Heart left ventricle (tissue), 16 donors: ENCODE measurements at regions not wholly inside any gene's neighbourhood (a gene's known extent, or its start where the extent isn't known, plus 50 kb on each side); places are given as distances from the start of the nearest gene placed in this dataset.

Experiments
- ATAC-seq, 4 donors: fragments of 200-7000 bp; cut with Tn5 transposase; one replicate each; pipeline ENCODE4 v1.9.1; 2020 to 2022; ENCODE audit warnings: moderate library complexity in 4 of 4, mild to moderate bottlenecking in 3 of 4, moderate number of reproducible peaks in 1 of 4
- DNase-seq, 5 donors: peaks; one replicate each; pipeline ENCODE4 v3.0.0-alpha.2; 2020
- H3K27ac ChIP-seq, 12 donors: fragments of 200-600 bp; sonication (generic) in 4 of 12; one replicate each; pipeline versions ENCODE4 v1.5.0 to v1.8.0; 2016 to 2022; ENCODE audit warnings: mild to moderate bottlenecking in 2 of 12
- H3K27me3 ChIP-seq, 9 donors: fragments of 200-600 bp; sonication (generic) in 2 of 9; one replicate each; pipeline versions ENCODE4 v1.5.1 to v1.8.0; 2016 to 2022; ENCODE audit warnings: mild to moderate bottlenecking in 3 of 9
- H3K36me3 ChIP-seq, 9 donors: fragments of 200-600 bp; sonication (generic) in 2 of 9; one replicate each; pipeline versions ENCODE4 v1.5.0 to v1.8.0; 2018 to 2022; ENCODE audit warnings: mild to moderate bottlenecking in 2 of 9
- H3K4me1 ChIP-seq, 12 donors: fragments of 200-600 bp; sonication (generic) in 4 of 12; one replicate each; pipeline versions ENCODE4 v1.5.0 to v1.8.0; 2016 to 2022; ENCODE audit warnings: mild to moderate bottlenecking in 3 of 12
- H3K4me3 ChIP-seq, 12 donors: fragments of 200-600 bp; sonication (generic) in 4 of 12; one replicate each; pipeline versions ENCODE4 v1.5.0 to v1.8.0; 2017 to 2022; ENCODE audit warnings: mild to moderate bottlenecking in 9 of 12, moderate library complexity in 4 of 12
- H3K9me3 ChIP-seq, 12 donors: fragments of 200-600 bp; sonication (generic) in 4 of 12; one replicate each; pipeline versions ENCODE4 v1.5.0 to v1.8.0; 2016 to 2022; ENCODE audit warnings: mild to moderate bottlenecking in 1 of 12
- POLR2A ChIP-seq, 2 donors: fragments of 450-650 bp; IDR thresholded peaks; one replicate each; pipeline ENCODE4 v1.6.1; 2017; ENCODE audit warnings: antibody characterized with exemption in 2 of 2, mild to moderate bottlenecking in 2 of 2, moderate library complexity in 2 of 2
- WGBS, 4 donors: extraction: QIAGEN DNeasy Blood & Tissue Kit in 2 of 4; methylation state at CpG; one replicate each; pipeline versions ENCODE4 v1.1.5 to v1.1.7; 2013 to 2018; 5-methylcytosine and 5-hydroxymethylcytosine counted together
- intact Hi-C, 10 donors: fragments of 100-400 bp; cut with DNase I; formaldehyde crosslinking; loops; one replicate each; pipeline versions ENCODE4 v1.11.1 to v1.14.2; 2022
- TF ChIP-seq, protein P1 (sequence below), 12 donors: fragments of 200-600 bp; sonication (generic) in 4 of 12; IDR thresholded peaks; one replicate each; pipeline versions ENCODE4 v1.5.0 to v1.8.0; 2018 to 2022; ENCODE audit warnings: antibody characterized with exemption in 12 of 12, mild to moderate bottlenecking in 5 of 12
- donor health status: ischemic (EF 13 %, LVEDD 7.1; RV severe dilation, severe dysfunction).
- donor health status: healthy with polysubstance abuse.
- donor health status: DM: no; HTN: yes; CAD: no.
- donor health status: DM: no; HTN: no; CAD: no.
- donor health status: ischemic (EF 25% LVEDD 6.9; RV normal size, moderate dysfunction).
- donor health status: ischemic (EF 25% LVEDD 5.7; RV mildly dilated, moderate dysfunction).
- donor health status: healthy.
- donor health status: DM: yes; HTN: yes; CAD: no.
- donor health status: ischemic (EF 35%, LVEDD 5.7; RV mildly dilated, moderate dysfunction).
- donor health status: nonischemic (EF 11% LVEDD 7.7; RV severe dilation, severe dysfunction).
- donor health status: DM: yes; HTN: yes; CAD: no.
- donor health status: PGD.
- donor health status: ischemic (EF 29% LVEDD 5.4; RV normal size, mild dysfunction).
- donor health status: nonischemic (EF 23%, LVEDD 6.1; RV moderate dilation, normal function).

DNA sequence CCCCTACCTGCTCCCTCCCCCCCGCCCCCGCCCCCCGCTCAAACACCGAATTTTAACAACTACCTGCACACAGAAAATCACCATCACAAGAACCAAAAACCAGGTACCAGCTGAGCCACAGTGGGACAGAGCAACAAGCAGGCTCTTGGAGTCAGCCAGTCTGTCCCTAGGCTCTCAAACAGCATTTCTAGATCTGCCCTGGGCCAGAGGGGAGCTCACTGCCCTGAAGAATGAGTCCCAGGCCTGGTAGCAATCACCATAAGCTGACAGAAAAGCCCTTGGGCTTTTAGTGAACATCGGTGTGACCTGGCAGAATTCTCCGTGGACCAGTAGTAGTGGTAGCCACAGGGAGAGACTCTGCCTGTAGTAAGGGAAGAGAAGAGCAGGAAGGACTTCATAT lies 58.3 kb downstream of the C11orf87 start:
- H3K4me3 ChIP-seq: no peak overlapping the region
- ATAC-seq: no peak
- H3K36me3 ChIP-seq: no peaks in the 10 kb centered on the region
- H3K27ac ChIP-seq: no peak overlapping the region
- H3K9me3 ChIP-seq: peaks cover 0 to 4% (median 0%) of the 10 kb centered on the region in 12 donors
- WGBS, 4 donors: 33 to 42% (median 36%) methylated on average over 6 of the region's 6 CpGs
- no peaks in the 10 kb centered on the region for H3K4me1 ChIP-seq
- no peak for TF ChIP-seq POLR2A (IDR thresholded peaks at IDR 0.05)
- TF ChIP-seq, protein P1, sequence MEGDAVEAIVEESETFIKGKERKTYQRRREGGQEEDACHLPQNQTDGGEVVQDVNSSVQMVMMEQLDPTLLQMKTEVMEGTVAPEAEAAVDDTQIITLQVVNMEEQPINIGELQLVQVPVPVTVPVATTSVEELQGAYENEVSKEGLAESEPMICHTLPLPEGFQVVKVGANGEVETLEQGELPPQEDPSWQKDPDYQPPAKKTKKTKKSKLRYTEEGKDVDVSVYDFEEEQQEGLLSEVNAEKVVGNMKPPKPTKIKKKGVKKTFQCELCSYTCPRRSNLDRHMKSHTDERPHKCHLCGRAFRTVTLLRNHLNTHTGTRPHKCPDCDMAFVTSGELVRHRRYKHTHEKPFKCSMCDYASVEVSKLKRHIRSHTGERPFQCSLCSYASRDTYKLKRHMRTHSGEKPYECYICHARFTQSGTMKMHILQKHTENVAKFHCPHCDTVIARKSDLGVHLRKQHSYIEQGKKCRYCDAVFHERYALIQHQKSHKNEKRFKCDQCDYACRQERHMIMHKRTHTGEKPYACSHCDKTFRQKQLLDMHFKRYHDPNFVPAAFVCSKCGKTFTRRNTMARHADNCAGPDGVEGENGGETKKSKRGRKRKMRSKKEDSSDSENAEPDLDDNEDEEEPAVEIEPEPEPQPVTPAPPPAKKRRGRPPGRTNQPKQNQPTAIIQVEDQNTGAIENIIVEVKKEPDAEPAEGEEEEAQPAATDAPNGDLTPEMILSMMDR (IDR thresholded peaks at IDR 0.05): no peak
- H3K27me3 ChIP-seq: no peaks in the 10 kb centered on the region
- intact Hi-C loops: no loop called here
- DNase-seq: no peak

DNA sequence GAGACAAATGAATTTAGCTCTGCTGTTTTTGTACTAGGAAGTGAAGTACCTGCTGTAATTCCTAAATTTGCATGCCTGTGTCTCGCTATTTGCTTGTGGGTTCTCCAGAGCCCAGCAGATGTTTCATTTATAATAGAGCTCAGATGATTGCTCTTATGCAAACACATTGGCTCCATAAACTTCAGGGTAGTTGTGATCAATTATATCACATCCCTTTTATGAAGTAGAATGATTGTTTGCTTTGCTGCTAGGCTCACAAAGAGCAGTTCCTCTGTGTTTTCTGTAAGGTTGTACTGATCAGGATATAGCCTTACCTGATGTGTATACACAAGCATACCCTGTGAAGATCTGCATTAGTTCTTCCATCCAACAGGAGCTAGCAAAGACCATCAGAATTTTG lies 64.1 kb downstream of the C11orf87 start:
- Histone ChIP-seq H3K4me1 (no peaks in the 10 kb centered on the region), H3K36me3 (no peaks in the 10 kb centered on the region), H3K27ac (no peak overlapping the region), H3K27me3 (no peaks in the 10 kb centered on the region), H3K9me3 (peaks cover 0 to 4% (median 0%) of the 10 kb centered on the region in 12 donors), H3K4me3 (no peak overlapping the region)
- intact Hi-C loops: no loop called here
- DNase-seq (no peak), ATAC-seq (no peak)
- 65 to 78% (median 71%) methylated on average over 1 of the region's 1 CpG for WGBS, 4 donors
- TF ChIP-seq, protein P1 (IDR thresholded peaks at IDR 0.05): no peak
- TF ChIP-seq POLR2A (IDR thresholded peaks at IDR 0.05): no peak

DNA sequence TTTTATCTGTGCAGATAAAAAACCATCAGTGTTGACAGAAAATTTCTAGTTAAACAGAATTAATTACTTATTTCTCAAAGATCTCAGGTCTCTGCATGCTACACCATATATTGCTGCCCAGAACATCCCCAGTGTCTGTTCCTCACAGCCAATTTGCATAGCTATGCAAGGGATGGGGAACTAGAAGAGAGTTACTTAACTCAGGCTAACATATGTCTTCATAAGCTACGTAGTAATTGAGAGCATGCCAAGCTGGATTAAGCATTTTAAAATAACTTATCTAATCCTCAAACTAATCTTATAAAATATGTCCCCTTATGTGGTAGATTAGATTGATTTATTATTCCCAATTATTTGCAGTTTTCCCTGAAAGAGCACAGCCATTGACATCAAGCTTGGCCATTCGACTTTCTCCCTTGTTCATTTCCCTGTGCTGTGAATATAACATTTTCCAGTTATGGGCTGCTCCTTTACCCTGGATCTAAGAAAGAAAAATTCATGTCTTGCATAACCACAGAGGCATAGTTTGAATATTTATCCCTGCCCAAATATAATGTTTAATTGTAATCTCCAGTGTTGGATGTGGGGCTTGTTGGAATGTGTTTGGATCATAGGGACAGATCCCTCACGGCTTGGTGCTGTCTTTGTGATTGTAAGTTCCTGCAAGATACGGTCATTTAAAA lies 69.1 kb downstream of the C11orf87 start:
- no peaks in the 10 kb centered on the region for H3K36me3 ChIP-seq
- TF ChIP-seq, protein P1 (IDR thresholded peaks at IDR 0.05): no peak
- intact Hi-C loops: no loop called here
- DNase-seq (no peak), ATAC-seq (no peak)
- peaks cover 0 to 4% (median 0%) of the 10 kb centered on the region in 12 donors for H3K9me3 ChIP-seq
- H3K4me1 ChIP-seq: no peaks in the 10 kb centered on the region
- H3K27me3 ChIP-seq: no peaks in the 10 kb centered on the region
- 42 to 55% (median 53%) methylated on average over 4 of the region's 4 CpGs for WGBS, 4 donors
- H3K27ac ChIP-seq: no peak overlapping the region
- H3K4me3 ChIP-seq: no peak overlapping the region

DNA sequence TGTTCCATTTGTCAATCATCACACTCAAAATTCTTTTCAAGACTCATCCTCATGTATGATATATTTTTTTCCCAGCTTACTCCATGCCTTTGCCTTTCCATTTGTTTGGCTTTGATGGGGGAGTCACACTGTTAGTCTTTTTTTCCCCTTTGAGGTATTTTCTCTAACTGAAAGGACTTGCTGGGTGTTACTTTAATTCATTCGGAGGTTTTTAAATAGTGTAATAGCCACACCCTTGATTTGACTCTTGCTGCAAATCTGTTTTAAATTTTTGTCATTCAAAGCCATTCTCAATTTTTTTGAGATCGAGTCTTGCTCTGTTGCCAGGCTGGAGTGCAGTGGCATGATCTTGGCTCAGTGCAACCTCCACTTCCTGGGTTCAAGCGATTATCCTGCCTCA lies 84.1 kb downstream of the C11orf87 start:
- DNase-seq (no peak), ATAC-seq (no peak)
- no peak overlapping the region for H3K27ac ChIP-seq
- no peaks in the 10 kb centered on the region for H3K36me3 ChIP-seq
- 79 to 86% (median 86%) methylated on average over 3 of the region's 3 CpGs for WGBS, 4 donors
- no peaks in the 10 kb centered on the region for H3K4me1 ChIP-seq
- intact Hi-C loops: no loop called here
- H3K27me3 ChIP-seq: no peaks in the 10 kb centered on the region
- TF ChIP-seq POLR2A (IDR thresholded peaks at IDR 0.05): no peak
- TF ChIP-seq, protein P1 (IDR thresholded peaks at IDR 0.05): no peak
- H3K4me3 ChIP-seq: no peak overlapping the region
- H3K9me3 ChIP-seq: no peaks in the 10 kb centered on the region
